IMR-90 (cell line): ENCODE measurements at regions not wholly inside any gene's neighbourhood (a gene's known extent, or its start where the extent isn't known, plus 50 kb on each side); places are given as distances from the start of the nearest gene placed in this dataset.

Experiments
- ATAC-seq: fragments of 200-7000 bp; cut with Tn5 transposase; 2 replicates; pipeline ENCODE4 v1.9.1; 2020; ENCODE audit warnings: low read depth, mild to moderate bottlenecking, moderate library complexity
- BruUV-seq: library from RNA; stranded (reverse); fragments of 400-500 nt; replicated peaks from 2 replicates; lab custom pipeline; 2021; lab: Mats Ljungman, UMichigan
- CTCF ChIA-PET: fragments of 300-600 bp; formaldehyde crosslinking; extraction: SDS; loops from one replicate; lab custom pipeline; 2021; ENCODE audit warnings: antibody characterized with exemption; lab: Yijun Ruan, JAX
- POLR2A ChIA-PET: fragments of 300-600 bp; sonication (Branson Sonifier 250); formaldehyde crosslinking; loops from one replicate; lab custom pipeline; 2022; ENCODE audit warnings: antibody characterized with exemption; ENCODE audit not compliant: unreplicated experiment; lab: Charles Lee
- DNase-seq: peaks from one replicate; pipeline ENCODE4 v3.0.0; 2013
- H2AFZ ChIP-seq: replicated peaks from 2 replicates; pipeline ENCODE3; 2013; ENCODE audit warnings: low read length, mild to moderate bottlenecking; ENCODE audit not compliant: poor library complexity
- H2AK5ac ChIP-seq: 2 replicates; pipeline ENCODE4 v1.6.1; 2013; ENCODE audit warnings: low read depth, low read length, inconsistent platforms
- H2AK9ac ChIP-seq: replicated peaks from 2 replicates; pipeline ENCODE3; 2013; ENCODE audit warnings: mild to moderate bottlenecking, low read depth, low read length, moderate library complexity; ENCODE audit not compliant: poor library complexity
- H2BK120ac ChIP-seq: 2 replicates; pipeline ENCODE4 v1.6.1; 2013; ENCODE audit warnings: low read depth, low read length, inconsistent platforms
- H2BK15ac ChIP-seq: 3 replicates; pipeline ENCODE4 v1.6.1; 2013; ENCODE audit warnings: low read depth, low read length, inconsistent platforms
- H2BK20ac ChIP-seq: 2 replicates; pipeline ENCODE4 v1.6.1; 2013; ENCODE audit warnings: low read depth, mild to moderate bottlenecking, inconsistent platforms, low read length, moderate library complexity
- H2BK5ac ChIP-seq: 2 replicates; pipeline ENCODE4 v1.6.1; 2013; ENCODE audit warnings: mild to moderate bottlenecking, low read depth, low read length, inconsistent platforms; ENCODE audit not compliant: poor library complexity, severe bottlenecking
- H3K14ac ChIP-seq: replicated peaks from 2 replicates; pipeline ENCODE4 v1.6.1; 2013; ENCODE audit warnings: low read depth, low read length, inconsistent platforms
- H3K18ac ChIP-seq: 2 replicates; pipeline ENCODE4 v1.6.1; 2013; ENCODE audit warnings: low read depth, low read length, control low read depth
- H3K23ac ChIP-seq: 2 replicates; pipeline ENCODE4 v1.6.1; 2013; ENCODE audit warnings: low read depth, low read length, inconsistent platforms
- H3K27ac ChIP-seq: 2 replicates; pipeline ENCODE4 v1.5.1; 2013; ENCODE audit warnings: mild to moderate bottlenecking, control low read depth, low read length; ENCODE audit not compliant: insufficient read depth
- H3K27me3 ChIP-seq: 2 replicates; pipeline ENCODE4 v1.6.1; 2013; ENCODE audit warnings: low read length; ENCODE audit not compliant: control insufficient read depth, insufficient read depth
- H3K36me3 ChIP-seq: 2 replicates; pipeline ENCODE4 v1.6.1; 2013; ENCODE audit warnings: low read length, mixed read lengths; ENCODE audit not compliant: control insufficient read depth, insufficient read depth
- H3K4ac ChIP-seq: 2 replicates; pipeline ENCODE4 v1.6.1; 2013; ENCODE audit warnings: low read depth, low read length, inconsistent platforms
- H3K4me1 ChIP-seq: 2 replicates; pipeline ENCODE4 v1.6.1; 2013; ENCODE audit warnings: low read length, mixed read lengths; ENCODE audit not compliant: control insufficient read depth, insufficient read depth
- H3K4me2 ChIP-seq: 2 replicates; pipeline ENCODE4 v1.6.1; 2013; ENCODE audit warnings: low read depth, mild to moderate bottlenecking, control low read depth, low read length, moderate library complexity
- H3K4me3 ChIP-seq: 2 replicates; pipeline ENCODE4 v1.5.1; 2013; ENCODE audit warnings: low read depth, mild to moderate bottlenecking, control low read depth, low read length, moderate library complexity; ENCODE audit not compliant: insufficient read depth
- H3K56ac ChIP-seq: 2 replicates; pipeline ENCODE4 v1.6.1; 2013; ENCODE audit warnings: low read length, inconsistent platforms; ENCODE audit not compliant: insufficient read depth; ENCODE audit errors: extremely low read depth
- H3K79me1 ChIP-seq, 2 experiments: 2 replicates each; pipeline ENCODE4 v1.6.1; 2013; ENCODE audit warnings: low read length in 2 of 2, inconsistent platforms in 1 of 2, low read depth in 1 of 2
- H3K9ac ChIP-seq: 2 replicates; pipeline ENCODE4 v1.6.1; 2013; ENCODE audit warnings: low read depth, low read length, control low read depth
- H3K9me1 ChIP-seq: 2 replicates; pipeline ENCODE4 v1.6.1; 2013; ENCODE audit warnings: low read length, inconsistent platforms; ENCODE audit not compliant: insufficient read depth
- H3K9me3 ChIP-seq: 2 replicates; pipeline ENCODE4 v1.6.1; 2013; ENCODE audit warnings: low read length; ENCODE audit not compliant: control insufficient read depth, insufficient read depth
- H4K20me1 ChIP-seq: 2 replicates; pipeline ENCODE4 v1.6.1; 2013; ENCODE audit warnings: low read length, inconsistent platforms; ENCODE audit not compliant: insufficient read depth
- H4K5ac ChIP-seq: 2 replicates; pipeline ENCODE4 v1.6.1; 2013; ENCODE audit warnings: mild to moderate bottlenecking, low read depth, low read length, control low read depth
- H4K8ac ChIP-seq, 2 experiments: 2 replicates each; pipeline ENCODE4 v1.6.1; 2013; ENCODE audit warnings: low read depth in 2 of 2, low read length in 2 of 2, control low read depth in 1 of 2, inconsistent platforms in 1 of 2
- H4K91ac ChIP-seq: 2 replicates; pipeline ENCODE4 v1.6.1; 2013; ENCODE audit warnings: low read depth, low read length, inconsistent platforms; ENCODE audit not compliant: insufficient read depth
- BHLHE40 ChIP-seq: fragments of 150-350 bp; IDR thresholded peaks from 2 replicates; pipeline ENCODE4 v1.6.1; 2016; ENCODE audit warnings: mild to moderate bottlenecking, low read depth, low read length
- CEBPB ChIP-seq: IDR thresholded peaks from 2 replicates; pipeline ENCODE4 v1.6.1; 2012; ENCODE audit warnings: low read depth, low read length, improper control_type of control experiment
- CHD1 ChIP-seq: IDR thresholded peaks from 2 replicates; pipeline ENCODE4 v1.6.1; 2012; ENCODE audit warnings: low read depth, low read length, improper control_type of control experiment
- CTCF ChIP-seq: conservative IDR thresholded peaks from 2 replicates; pipeline ENCODE4 v1.5.1; 2012; ENCODE audit warnings: mild to moderate bottlenecking, low read depth, low read length, improper control_type of control experiment
- ELK1 ChIP-seq: fragments of 150-350 bp; IDR thresholded peaks from 2 replicates; pipeline ENCODE4 v1.6.1; 2016; ENCODE audit warnings: low read depth, mild to moderate bottlenecking, low read length, moderate library complexity, borderline replicate concordance
- FOS ChIP-seq: fragments of 150-350 bp; IDR thresholded peaks from 2 replicates; pipeline ENCODE4 v1.6.1; 2016; ENCODE audit warnings: low read depth, low read length
- MAFK ChIP-seq: IDR thresholded peaks from 2 replicates; pipeline ENCODE4 v1.6.1; 2012; ENCODE audit warnings: low read depth, low read length, improper control_type of control experiment
- MAZ ChIP-seq: IDR thresholded peaks from 2 replicates; pipeline ENCODE4 v1.6.1; 2012; ENCODE audit warnings: low read depth, mild to moderate bottlenecking, low read length, improper control_type of control experiment, moderate library complexity, borderline replicate concordance
- MXI1 ChIP-seq: IDR thresholded peaks from 2 replicates; pipeline ENCODE4 v1.6.1; 2012; ENCODE audit warnings: low read depth, mild to moderate bottlenecking, low read length, moderate library complexity, borderline replicate concordance
- NFE2L2 ChIP-seq: fragments of 150-350 bp; IDR thresholded peaks from 2 replicates; pipeline ENCODE4 v1.6.1; 2016; ENCODE audit warnings: low read depth, mild to moderate bottlenecking, low read length
- POLR2A ChIP-seq: IDR thresholded peaks from 2 replicates; pipeline ENCODE4 v1.6.1; 2012; ENCODE audit warnings: mild to moderate bottlenecking, low read depth, low read length
- RAD21 ChIP-seq: IDR thresholded peaks from 2 replicates; pipeline ENCODE4 v1.6.1; 2012; ENCODE audit warnings: low read length, improper control_type of control experiment
- RCOR1 ChIP-seq: IDR thresholded peaks from 2 replicates; pipeline ENCODE4 v1.6.1; 2012; ENCODE audit warnings: mild to moderate bottlenecking, low read length, improper control_type of control experiment; ENCODE audit not compliant: insufficient replicate concordance
- RFX5 ChIP-seq: IDR thresholded peaks from 2 replicates; pipeline ENCODE4 v1.8.0; 2012; ENCODE audit warnings: low read depth, mild to moderate bottlenecking, low read length, moderate library complexity
- SMC3 ChIP-seq: fragments of 150-350 bp; IDR thresholded peaks from 2 replicates; pipeline ENCODE4 v1.6.1; 2016; ENCODE audit warnings: low read depth, mild to moderate bottlenecking, antibody characterized with exemption, low read length, moderate library complexity
- USF2 ChIP-seq: fragments of 150-350 bp; IDR thresholded peaks from 2 replicates; pipeline ENCODE4 v1.6.1; 2017; ENCODE audit warnings: mild to moderate bottlenecking, antibody characterized with exemption, low read length, low read depth
- WGBS, 2 experiments: methylation state at CpG; one replicate each; pipeline versions ENCODE4 v1.1.5 to v1.1.7; 2013; ENCODE audit warnings: missing lambda C conversion rate in 2 of 2; ENCODE audit not compliant: insufficient read length in 1 of 2; ENCODE audit errors: extremely low coverage in 2 of 2; 5-methylcytosine and 5-hydroxymethylcytosine counted together
- dilution Hi-C: fragments of 300-500 bp; cut with HindIII; formaldehyde crosslinking; loops from one replicate; pipeline ENCODE4 v1.14.3; 2018; ENCODE audit warnings: low sequenced_read_pairs; ENCODE audit not compliant: unreplicated experiment
- in situ Hi-C: fragments of 300-500 bp; cut with MboI; formaldehyde crosslinking; loops from 3 replicates; pipeline ENCODE4 v1.14.3; 2019; ENCODE audit warnings: low sequenced_read_pairs, inconsistent platforms, mixed read lengths
- intact Hi-C: fragments of 100-400 bp; cut with micrococcal nuclease; formaldehyde crosslinking; loops from 2 replicates; pipeline ENCODE4 v1.10.0; 2022

- Histone ChIP-seq H2BK15ac (no peak overlapping the region), H3K4me1 (no peaks in the 10 kb centered on the region), H3K27me3 (no peaks in the 10 kb centered on the region; the same call in 1 of the 2 replicates), H3K56ac (no peak overlapping the region), H3K18ac (no peak overlapping the region), H4K20me1 (no peaks in the 10 kb centered on the region), H3K4ac (no peak overlapping the region), H4K91ac (no peak overlapping the region), H3K4me3 (no peak overlapping the region), H3K9me1 (no peaks in the 10 kb centered on the region), H2AK5ac (no peak overlapping the region), H4K8ac (no peak overlapping the region), H3K27ac (no peak overlapping the region), H2BK120ac (no peak overlapping the region), H3K36me3 (no peaks in the 10 kb centered on the region), H3K14ac (no peak overlapping the region), H2BK5ac (no peak overlapping the region), H4K5ac (no peak overlapping the region), H3K9ac (no peak overlapping the region), H3K9me3 (no peaks in the 10 kb centered on the region), H2BK20ac (no peak overlapping the region), H2AFZ (no peak overlapping the region), H2AK9ac (no peak overlapping the region), H3K23ac (no peak overlapping the region), H3K79me1 (no peaks in the 10 kb centered on the region), H3K4me2 (no peak overlapping the region)
- ATAC-seq: no peak
- dilution Hi-C loops (no loop called here), intact Hi-C loops (no loop called here), in situ Hi-C loops (no loop called here)
- TF ChIP-seq CHD1 (no peak), MXI1 (no peak), SMC3 (no peak), CTCF (no peak), FOS (no peak), BHLHE40 (no peak), MAFK (no peak), CEBPB (no peak), RAD21 (no peak), POLR2A (no peak), NFE2L2 (no peak), MAZ (no peak), RCOR1 (no peak), ELK1 (no peak), USF2 (no peak), RFX5 (no peak)
- WGBS, 2 experiments: no CpG with 5 or more reads among the region's 1 CpG
- no peak for DNase-seq
- no TSS peak for BruUV-seq
- ChIA-PET CTCF (no interaction called here), POLR2A (no interaction called here)
These were observed 157.4 kb upstream of the AMOT start for GRCh38 chrX:112997991-112998390.
